Heart right ventricle (tissue), 16 donors: ENCODE measurements at regions not wholly inside any gene's neighbourhood (a gene's known extent, or its start where the extent isn't known, plus 50 kb on each side); places are given as distances from the start of the nearest gene placed in this dataset.
A peak's percentile ranks its signal among the peaks of the same experiment; 100 is the strongest.

Experiments
- ATAC-seq, 8 donors: fragments of 200-7000 bp; cut with Tn5 transposase; one replicate each; pipeline ENCODE4 v1.9.1; 2020; ENCODE audit warnings: mild to moderate bottlenecking in 8 of 8, moderate library complexity in 8 of 8, moderate number of reproducible peaks in 1 of 8
- DNase-seq, 2 donors: peaks; one replicate each; pipeline ENCODE4 v3.0.0-alpha.2; 2020
- H3K27ac ChIP-seq, 10 donors: fragments of 200-600 bp; sonication (generic) in 2 of 10; one replicate each; pipeline versions ENCODE4 v1.5.0 to v1.8.0; 2020 to 2022; ENCODE audit warnings: mild to moderate bottlenecking in 3 of 10
- H3K27me3 ChIP-seq, 7 donors: fragments of 200-600 bp; one replicate each; pipeline ENCODE4 v1.8.0; 2021 to 2022; ENCODE audit warnings: mild to moderate bottlenecking in 2 of 7
- H3K36me3 ChIP-seq, 9 donors: fragments of 200-600 bp; sonication (generic) in 1 of 9; one replicate each; pipeline versions ENCODE4 v1.5.0 to v1.8.0; 2020 to 2022; ENCODE audit warnings: mild to moderate bottlenecking in 2 of 9
- H3K4me1 ChIP-seq, 9 donors: fragments of 200-600 bp; sonication (generic) in 1 of 9; one replicate each; pipeline versions ENCODE4 v1.5.0 to v1.8.0; 2020 to 2022; ENCODE audit warnings: mild to moderate bottlenecking in 4 of 9
- H3K4me3 ChIP-seq, 10 donors: fragments of 200-600 bp; sonication (generic) in 2 of 10; one replicate each; pipeline versions ENCODE4 v1.5.0 to v1.8.0; 2020 to 2022; ENCODE audit warnings: mild to moderate bottlenecking in 7 of 10, moderate library complexity in 2 of 10
- H3K9me3 ChIP-seq, 11 donors: fragments of 200-600 bp in 10 of 11; sonication (generic) in 2 of 11; one replicate each; pipeline versions ENCODE4 v1.5.0 to v1.8.0; 2013 to 2022; ENCODE audit warnings: mild to moderate bottlenecking in 2 of 11, control low read depth in 1 of 11, moderate library complexity in 1 of 11
- CTCF ChIP-seq, 9 donors: fragments of 200-600 bp; sonication (generic) in 2 of 9; IDR thresholded peaks; one replicate each; pipeline versions ENCODE4 v1.5.0 to v1.8.0; 2021 to 2022; ENCODE audit warnings: antibody characterized with exemption in 9 of 9, mild to moderate bottlenecking in 5 of 9, moderate library complexity in 1 of 9
- WGBS, 2 donors: extraction: QIAGEN DNeasy Blood & Tissue Kit; methylation state at CpG; one replicate each; pipeline ENCODE4 v1.1.7; 2013; ENCODE audit warnings: inconsistent platforms in 1 of 2; 5-methylcytosine and 5-hydroxymethylcytosine counted together
- intact Hi-C, 10 donors: fragments of 100-400 bp; cut with DNase I; formaldehyde crosslinking; loops; one replicate each; pipeline versions ENCODE4 v1.11.1 to v1.14.2; 2022
- donor health status: Arrhythmogenic right ventricular cardiomyopathy.
- donor health status: ischemic (EF 13 %, LVEDD 7.1; RV severe dilation, severe dysfunction).
- donor health status: healthy with polysubstance abuse.
- donor health status: DM: no; HTN: yes; CAD: no.
- donor health status: DM: no; HTN: no; CAD: no.
- donor health status: ischemic (EF 25% LVEDD 6.9; RV normal size, moderate dysfunction).
- donor health status: ischemic (EF 25% LVEDD 5.7; RV mildly dilated, moderate dysfunction).
- donor health status: healthy.
- donor health status: DM: yes; HTN: yes; CAD: no.
- donor health status: Ischemic cardiomyopathy.
- donor health status: ischemic (EF 35%, LVEDD 5.7; RV mildly dilated, moderate dysfunction).
- donor health status: nonischemic (EF 11% LVEDD 7.7; RV severe dilation, severe dysfunction).
- donor health status: DM: yes; HTN: yes; CAD: no.
- donor health status: PGD.
- donor health status: ischemic (EF 29% LVEDD 5.4; RV normal size, mild dysfunction).
- donor health status: nonischemic (EF 23%, LVEDD 6.1; RV moderate dilation, normal function).

GRCh38 chr7:17631061-17631460 lies 309.2 kb downstream of the SNX13 start:
- no peaks in the 10 kb centered on the region for H3K9me3 ChIP-seq
- ATAC-seq (no peak), DNase-seq (no peak)
- no peak for TF ChIP-seq CTCF (IDR thresholded peaks at IDR 0.05)
- no peaks in the 10 kb centered on the region for H3K27me3 ChIP-seq
- no peak overlapping the region for H3K27ac ChIP-seq
- intact Hi-C loops = loop anchor here in 1 of 10 donors (10.0 kb wide), 1 partner anchor 86 kb away; no protein-coding TSS in a partner anchor
- H3K4me1 ChIP-seq = no peaks in the 10 kb centered on the region
- 86 to 87% methylated on average over 3 of the region's 3 CpGs for WGBS, 2 donors
- H3K36me3 ChIP-seq = no peaks in the 10 kb centered on the region
- H3K4me3 ChIP-seq = no peak overlapping the region

GRCh38 chr7:17632384-17632783 lies 307.9 kb downstream of the SNX13 start:
- Histone ChIP-seq H3K4me3 (no peak overlapping the region), H3K27ac (no peak overlapping the region), H3K4me1 (no peaks in the 10 kb centered on the region), H3K9me3 (no peaks in the 10 kb centered on the region), H3K36me3 (no peaks in the 10 kb centered on the region), H3K27me3 (no peaks in the 10 kb centered on the region)
- intact Hi-C loops = loop anchor here in 1 of 10 donors (10.0 kb wide), 1 partner anchor 88 kb away; no protein-coding TSS in a partner anchor
- no peak for DNase-seq
- ATAC-seq = no peak
- TF ChIP-seq CTCF (IDR thresholded peaks at IDR 0.05) = no peak
- WGBS, 2 donors = 67 to 88% methylated on average over 2 of the region's 2 CpGs

- 73 to 76% methylated on average over 1 of the region's 1 CpG for WGBS, 2 donors
- Histone ChIP-seq H3K27me3 (no peaks in the 10 kb centered on the region), H3K27ac (no peak overlapping the region), H3K36me3 (no peaks in the 10 kb centered on the region), H3K4me3 (no peak overlapping the region), H3K9me3 (no peaks in the 10 kb centered on the region), H3K4me1 (no peaks in the 10 kb centered on the region)
- ATAC-seq = peak in 1 of 8 donors; percentile 70
- no peak for DNase-seq
- intact Hi-C loops = loop anchor here in 1 of 10 donors (10.0 kb wide), 1 partner anchor 88 kb away; no protein-coding TSS in a partner anchor
- TF ChIP-seq CTCF (IDR thresholded peaks at IDR 0.05) = no peak
Measured at GRCh38 chr7:17633067-17633466, 307.2 kb downstream of the SNX13 start.

- H3K4me1 ChIP-seq = peaks cover 0 to 5% (median 0%) of the 10 kb centered on the region in 9 donors
- H3K36me3 ChIP-seq = no peaks in the 10 kb centered on the region
- no peak overlapping the region for H3K4me3 ChIP-seq
- H3K27ac ChIP-seq = no peak overlapping the region
- no peak for DNase-seq
- WGBS, 2 donors = 100% methylated on average over 1 of the region's 1 CpG
- TF ChIP-seq CTCF (IDR thresholded peaks at IDR 0.05) = no peak
- intact Hi-C loops = loop anchor here in 1 of 10 donors (10.0 kb wide), 1 partner anchor 94 kb away; no protein-coding TSS in a partner anchor
- no peak for ATAC-seq
- H3K9me3 ChIP-seq = peaks cover 0 to 5% (median 0%) of the 10 kb centered on the region in 11 donors
- no peaks in the 10 kb centered on the region for H3K27me3 ChIP-seq
Measured at GRCh38 chr7:17638727-17639126, 301.6 kb downstream of the SNX13 start.
